ENCODE measurements at regions not wholly inside any gene's neighbourhood (a gene's known extent, or its start where the extent isn't known, plus 50 kb on each side); places are given as distances from the start of the nearest gene placed in this dataset.
A peak's percentile ranks its signal among the peaks of the same experiment; 100 is the strongest.

GRCh38 chr2:105962221-105962620, 217.5 kb downstream of the NCK2 start:
- no peak for TF ChIP-seq CTCF (IDR thresholded peaks at IDR 0.05; ENCODE audit: insufficient read depth, low read length, severe bottlenecking)
- FAIRE-seq, result no peak
- Histone ChIP-seq H3K4me3 (ENCODE audit: low read depth, low read length) (no peak overlapping the region), H3K36me3 (ENCODE audit: control insufficient read depth, insufficient read depth, low read length) (no peaks in the 10 kb centered on the region), H3K27me3 (ENCODE audit: control insufficient read depth, insufficient read depth, low read length) (peaks cover 2% of the 10 kb centered on the region)
- no peak for DNase-seq (ENCODE audit: low read depth)

GRCh38 chr2:105961599-105962146, 217.0 kb downstream of the NCK2 start:
- H3K36me3 ChIP-seq (ENCODE audit: control insufficient read depth, insufficient read depth, low read length), result no peaks in the 10 kb centered on the region
- no peak overlapping the region for H3K4me3 ChIP-seq (ENCODE audit: low read depth, low read length)
- no peak for TF ChIP-seq CTCF (IDR thresholded peaks at IDR 0.05; ENCODE audit: insufficient read depth, low read length, severe bottlenecking)
- FAIRE-seq (no peak), DNase-seq (ENCODE audit: low read depth) (no peak)
- peaks cover 2% of the 10 kb centered on the region for H3K27me3 ChIP-seq (ENCODE audit: control insufficient read depth, insufficient read depth, low read length)

DNA sequence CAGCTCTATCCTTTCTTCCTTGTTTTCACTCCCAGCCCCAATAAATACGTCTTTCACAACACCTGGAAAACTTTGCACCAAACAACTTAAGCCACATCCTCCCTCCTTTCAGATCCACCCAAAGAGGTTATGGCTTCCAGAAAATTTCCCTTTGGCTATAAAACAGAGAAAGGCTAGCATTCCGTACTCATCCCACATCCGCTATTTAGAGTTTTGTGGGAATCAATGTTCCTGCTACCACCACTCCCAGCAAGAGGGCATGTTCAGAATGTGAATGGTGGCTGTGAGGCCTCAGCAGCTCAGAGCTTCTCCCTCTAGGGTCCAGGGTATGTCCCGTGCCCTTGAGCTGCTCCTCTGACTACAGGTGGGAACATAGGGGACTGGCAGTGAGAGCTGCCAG, 214.6 kb downstream of the NCK2 start:
- FAIRE-seq (no peak), DNase-seq (ENCODE audit: low read depth) (no peak)
- H3K36me3 ChIP-seq (ENCODE audit: control insufficient read depth, insufficient read depth, low read length), result no peaks in the 10 kb centered on the region

GRCh38 chr2:105954891-105955290, 210.2 kb downstream of the NCK2 start:
- FAIRE-seq (no peak), DNase-seq (ENCODE audit: low read depth) (no peak)
- Histone ChIP-seq H3K27me3 (ENCODE audit: control insufficient read depth, insufficient read depth, low read length) (peaks cover 2% of the 10 kb centered on the region), H3K36me3 (ENCODE audit: control insufficient read depth, insufficient read depth, low read length) (no peaks in the 10 kb centered on the region), H3K4me3 (ENCODE audit: low read depth, low read length) (no peak overlapping the region)
- no peak for TF ChIP-seq CTCF (IDR thresholded peaks at IDR 0.05; ENCODE audit: insufficient read depth, low read length, severe bottlenecking)

More for the DNA sequence above, 214.6 kb downstream of the NCK2 start:
- no peak for TF ChIP-seq CTCF (IDR thresholded peaks at IDR 0.05; ENCODE audit: insufficient read depth, low read length, severe bottlenecking)
- Histone ChIP-seq H3K4me3 (ENCODE audit: low read depth, low read length) (no peak overlapping the region), H3K27me3 (ENCODE audit: control insufficient read depth, insufficient read depth, low read length) (peaks cover 2% of the 10 kb centered on the region)

GRCh38 chr2:105953942-105954341, 209.2 kb downstream of the NCK2 start:
- no peak overlapping the region for H3K4me3 ChIP-seq (ENCODE audit: low read depth, low read length)
- peak; percentile 18 for FAIRE-seq
- no peak for DNase-seq (ENCODE audit: low read depth)
- H3K27me3 ChIP-seq (ENCODE audit: control insufficient read depth, insufficient read depth, low read length), result peaks cover 2% of the 10 kb centered on the region
- no peak for TF ChIP-seq CTCF (IDR thresholded peaks at IDR 0.05; ENCODE audit: insufficient read depth, low read length, severe bottlenecking)
- no peaks in the 10 kb centered on the region for H3K36me3 ChIP-seq (ENCODE audit: control insufficient read depth, insufficient read depth, low read length)

- Histone ChIP-seq H3K4me3 (ENCODE audit: low read depth, low read length) (no peak overlapping the region), H3K27me3 (ENCODE audit: control insufficient read depth, insufficient read depth, low read length) (peaks cover 3% of the 10 kb centered on the region), H3K36me3 (ENCODE audit: control insufficient read depth, insufficient read depth, low read length) (no peaks in the 10 kb centered on the region)
- DNase-seq (ENCODE audit: low read depth) (no peak), FAIRE-seq (no peak)
- TF ChIP-seq CTCF (IDR thresholded peaks at IDR 0.05; ENCODE audit: insufficient read depth, low read length, severe bottlenecking), result no peak
Measured at GRCh38 chr2:105952131-105952530, 207.4 kb downstream of the NCK2 start.
